Left forelimb (tissue), 1 donor: ENCODE measurements at regions not wholly inside any gene's neighbourhood (a gene's known extent, or its start where the extent isn't known, plus 50 kb on each side); places are given as distances from the start of the nearest gene placed in this dataset.
"Not testable (repeated sequence)": the region's sequence is repeated elsewhere in the genome, so short reads cannot be mapped to it uniquely, and the experiment has no call there.

Experiments
- DNase-seq: peaks from one replicate; pipeline ENCODE4 v3.0.0-alpha.2; 2018; ENCODE audit warnings: low spot score

DNA sequence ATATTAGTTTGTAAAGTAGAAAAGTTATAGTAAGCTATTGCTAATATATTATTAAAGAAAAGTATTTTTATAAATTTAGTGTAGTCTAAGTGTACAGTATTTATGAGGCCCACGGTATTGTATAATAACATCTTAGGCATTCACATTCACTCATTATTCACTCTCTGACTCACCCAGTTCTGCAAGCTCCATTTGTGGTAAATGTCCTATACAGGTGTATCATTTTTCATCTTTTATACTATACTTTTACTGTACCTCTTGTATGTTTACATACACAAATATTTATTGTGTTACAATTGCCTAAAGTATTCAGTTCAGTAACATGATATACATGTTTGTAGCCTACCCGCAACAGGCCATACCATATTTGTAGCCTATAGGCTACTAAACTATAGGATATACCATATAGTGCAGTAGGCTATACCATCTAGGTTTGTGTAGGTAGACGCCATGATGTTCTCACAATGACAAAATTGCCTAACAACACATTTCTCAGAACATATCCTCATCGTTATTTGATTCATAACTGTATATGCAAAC is 246.8 kb upstream of the ALCAM start:
- DNase-seq, result no peak

DNA sequence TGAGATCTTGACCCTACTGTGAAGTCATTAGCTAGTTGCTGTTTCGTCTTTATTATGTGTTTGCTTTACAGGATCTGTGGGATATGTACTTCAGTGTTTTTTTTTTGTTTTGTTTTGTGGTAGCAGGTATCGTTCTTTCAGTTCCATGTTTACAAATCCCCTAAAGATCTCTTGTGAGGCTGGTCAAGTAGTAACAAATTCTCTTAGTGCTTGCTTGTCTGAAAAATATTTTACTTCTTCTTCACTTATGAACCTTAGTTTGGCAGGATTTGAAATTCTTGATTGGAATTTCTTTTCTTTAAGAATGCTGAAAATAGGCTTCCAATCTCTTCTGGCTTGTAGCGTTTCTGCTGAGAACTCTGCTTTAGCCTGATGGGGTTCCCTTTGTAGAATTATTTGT is 235.8 kb upstream of the ALCAM start:
- no peak for DNase-seq

DNA sequence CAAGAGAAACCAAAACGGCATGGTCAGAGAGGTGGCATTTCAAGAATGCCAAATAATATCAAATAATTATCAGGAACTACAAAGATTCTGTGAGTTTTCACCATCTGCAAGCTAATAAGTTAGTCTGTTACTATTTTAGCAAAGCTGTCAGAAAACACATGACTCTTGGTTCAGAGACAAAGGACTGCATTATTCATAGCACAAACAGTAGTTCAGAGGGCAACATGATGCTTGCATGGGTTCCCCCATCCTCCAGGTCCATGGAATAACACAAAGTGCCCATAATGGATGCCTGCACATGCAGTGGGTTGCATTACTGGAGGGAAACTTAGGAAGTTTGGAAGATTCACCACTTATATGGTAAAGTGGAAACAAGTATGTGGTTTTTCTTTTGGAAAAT is 228.8 kb upstream of the ALCAM start:
- DNase-seq, result no peak

DNA sequence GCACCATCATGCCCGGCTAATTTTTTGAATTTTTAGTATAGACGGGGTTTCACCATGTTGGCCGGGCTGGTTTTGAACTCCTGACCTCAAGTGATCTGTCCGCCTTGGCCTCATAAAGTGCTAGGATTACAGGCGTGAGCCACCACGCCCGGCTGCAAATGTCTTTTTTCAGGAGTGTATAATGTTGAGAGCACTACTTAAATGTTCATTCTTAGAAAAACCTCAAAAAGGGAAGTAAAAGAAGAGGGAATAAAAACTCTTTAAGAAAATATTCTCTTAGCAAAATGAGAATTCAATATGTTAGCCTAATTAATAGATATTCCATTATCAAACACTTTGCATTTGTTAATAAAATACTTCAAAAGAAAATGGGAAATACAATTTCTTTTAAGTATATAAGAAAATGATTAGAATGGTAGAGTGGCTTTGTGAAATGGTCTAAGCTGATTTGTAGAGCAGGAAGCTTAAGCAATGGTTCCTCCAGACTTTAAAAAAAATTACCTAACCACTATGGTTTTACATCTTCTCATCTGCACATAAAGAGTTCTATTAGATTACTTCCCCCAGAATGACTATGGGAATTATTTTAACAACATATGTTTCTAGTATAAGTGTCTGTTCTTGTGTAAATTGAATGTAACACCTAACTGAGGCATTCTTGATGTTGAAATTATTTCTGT is 226.7 kb upstream of the ALCAM start:
- DNase-seq, result no peak

DNA sequence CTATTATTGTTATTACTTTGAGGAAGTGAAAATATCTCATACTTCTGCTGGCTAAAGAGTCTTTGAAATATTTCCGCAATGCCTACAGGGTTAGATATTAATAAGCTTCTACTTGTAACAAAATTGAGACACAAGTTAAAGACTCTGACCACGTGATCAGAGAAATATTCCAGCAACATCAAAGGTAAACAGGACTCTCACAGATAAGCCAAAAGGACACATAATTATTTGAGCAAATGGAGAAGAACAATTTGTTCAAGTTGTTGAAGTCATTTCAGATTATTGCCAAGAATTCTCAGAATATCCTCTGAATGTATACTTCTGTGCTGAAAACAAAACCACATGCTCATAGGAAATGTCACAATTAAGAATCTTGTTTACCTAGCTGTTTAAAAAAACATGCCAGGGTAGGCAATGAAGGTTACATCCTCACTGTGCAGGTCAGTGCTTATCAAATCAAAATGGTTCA is 225.8 kb upstream of the ALCAM start:
- DNase-seq, result no peak

DNA sequence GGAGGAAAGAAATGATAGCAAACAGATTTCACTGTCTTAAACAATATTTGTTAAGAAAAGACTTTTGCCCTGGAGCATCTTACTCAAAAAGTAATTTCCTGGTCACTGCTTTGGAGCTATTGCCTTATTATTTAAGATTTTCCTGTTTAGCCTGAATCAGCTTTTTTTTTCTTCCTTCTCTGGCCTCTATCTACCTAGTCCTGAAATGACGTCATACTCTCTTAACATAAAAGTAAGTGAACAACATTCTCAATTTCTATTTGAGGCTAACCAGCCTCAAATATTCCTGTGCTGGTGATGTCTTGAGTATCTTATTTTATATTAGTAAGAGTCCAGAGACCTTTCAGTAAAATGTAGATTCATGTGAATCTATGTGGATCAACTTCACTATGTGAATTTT is 221.9 kb upstream of the ALCAM start:
- DNase-seq, result no peak

DNA sequence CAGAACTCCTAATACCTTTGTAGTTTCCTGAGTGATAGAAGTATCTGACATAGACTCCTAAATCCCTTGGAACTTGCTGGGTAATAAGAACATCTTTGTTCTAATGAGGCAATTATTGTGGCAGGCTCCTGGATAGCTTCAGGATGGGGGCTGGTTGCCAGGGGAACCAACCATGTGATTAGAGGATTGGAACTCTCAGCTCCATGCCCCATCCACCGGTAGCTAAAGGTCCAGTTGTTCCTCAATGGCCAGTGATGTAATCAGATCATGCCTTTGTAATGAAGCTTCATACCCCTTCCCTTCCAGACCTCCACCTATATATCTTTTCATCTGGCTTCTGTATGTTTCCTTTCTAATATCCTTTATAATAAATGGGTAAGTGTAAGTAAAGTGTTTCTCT is 221.2 kb upstream of the ALCAM start:
- DNase-seq, result no peak

DNA sequence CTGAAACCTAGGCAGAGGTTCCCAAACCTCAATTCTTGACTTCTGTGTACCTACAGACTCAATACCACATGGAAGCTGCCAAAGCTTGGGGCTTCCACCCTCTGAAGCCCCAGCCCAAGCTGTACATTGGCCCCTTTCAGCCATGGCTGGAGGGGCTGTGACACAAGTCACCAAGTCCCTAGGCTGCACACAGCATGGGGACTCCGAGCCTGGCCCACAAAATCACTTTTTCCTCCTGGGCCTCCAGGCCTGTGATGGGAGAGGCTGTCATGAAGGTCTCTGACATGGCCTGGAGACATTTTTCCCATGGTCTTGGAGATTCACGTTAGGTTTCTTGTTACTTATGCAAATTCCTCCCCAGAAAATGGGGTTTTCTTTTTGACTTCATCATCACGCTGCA is 217.5 kb upstream of the ALCAM start:
- DNase-seq, result not testable (repeated sequence)

DNA sequence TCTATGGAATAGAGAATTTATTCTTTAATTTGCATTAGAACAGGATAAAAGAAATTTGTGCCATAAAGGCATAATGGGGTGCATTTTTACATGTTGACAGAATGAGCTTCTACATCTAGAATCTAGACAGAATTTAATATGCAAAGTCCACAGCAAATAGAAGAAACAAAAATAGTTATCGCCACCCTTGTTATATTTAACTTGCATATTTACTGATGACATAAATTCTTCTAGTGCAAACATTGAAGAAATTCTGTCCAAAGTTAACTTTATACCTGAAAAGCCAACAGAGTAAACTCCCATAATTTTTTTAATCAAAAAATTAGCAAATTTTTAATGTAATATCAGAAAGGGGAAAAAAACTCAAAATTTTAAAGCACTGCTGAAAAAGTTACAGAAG is 213.7 kb upstream of the ALCAM start:
- DNase-seq, result no peak

DNA sequence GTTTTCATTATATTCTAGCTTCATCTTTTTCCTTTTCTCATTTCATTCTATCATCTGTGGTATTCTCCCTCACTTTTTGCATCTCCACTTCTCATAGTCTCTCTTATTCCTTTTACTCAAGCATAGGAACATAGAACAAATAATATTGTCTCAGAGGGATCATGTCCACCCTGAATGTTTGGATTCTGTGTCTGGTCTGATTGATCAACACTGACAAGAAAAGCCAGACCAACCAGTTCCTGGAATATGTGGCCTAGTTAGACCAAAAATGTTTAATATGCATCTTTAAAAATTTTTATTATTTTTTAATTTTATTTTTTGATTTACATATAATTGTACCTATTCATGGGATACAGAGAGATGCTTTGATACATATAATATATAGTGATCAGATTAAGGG is 212.0 kb upstream of the ALCAM start:
- no peak for DNase-seq

DNA sequence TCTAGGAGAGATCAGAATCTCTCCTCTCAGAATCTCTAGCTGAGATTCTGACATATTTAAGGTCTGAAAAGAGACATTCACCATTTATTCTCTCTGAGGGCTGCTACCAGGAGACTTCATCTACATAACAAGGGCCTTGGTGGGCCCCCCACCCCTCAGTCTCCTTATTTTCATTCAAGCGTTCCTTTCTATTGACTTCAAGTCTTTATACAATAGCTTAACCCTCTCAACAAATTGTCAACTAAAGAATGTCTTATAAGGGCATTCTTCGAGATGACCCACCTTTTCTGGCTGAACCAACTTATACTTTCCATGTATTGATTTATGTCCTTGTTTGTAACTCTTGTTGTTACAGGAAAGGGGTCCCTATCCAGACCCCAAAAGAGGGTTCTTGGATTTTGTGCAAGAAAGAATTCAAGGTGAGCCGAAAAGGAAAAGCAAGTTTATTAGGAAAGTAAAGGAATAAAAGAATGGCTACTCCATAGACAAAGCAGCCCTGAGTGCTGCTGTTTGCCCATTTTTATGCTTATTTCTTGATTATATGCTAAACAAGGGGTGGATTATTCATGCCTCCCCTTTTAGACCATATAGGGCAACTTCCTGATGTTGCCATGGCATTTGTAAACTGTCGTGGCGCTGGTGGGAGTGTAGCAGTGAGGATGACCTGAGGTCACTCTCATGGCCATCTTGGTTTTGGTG is 209.5 kb upstream of the ALCAM start:
- DNase-seq, result no peak

DNA sequence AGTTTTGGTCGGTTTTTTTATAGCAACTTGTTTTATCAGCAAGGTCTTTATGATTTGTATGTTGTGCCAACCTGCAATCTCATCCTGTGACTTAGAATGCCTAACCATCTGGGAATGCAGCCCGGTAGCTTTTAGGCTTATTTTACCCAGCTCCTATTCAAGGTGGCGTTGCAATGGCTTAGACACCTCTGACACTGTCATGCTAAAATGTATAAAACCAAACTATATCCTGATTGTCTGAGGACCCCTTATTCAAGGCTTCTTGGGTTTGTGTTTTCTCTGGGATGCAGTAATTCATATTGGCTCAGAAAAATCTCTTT is 209.0 kb upstream of the ALCAM start:
- DNase-seq, result no peak

DNA sequence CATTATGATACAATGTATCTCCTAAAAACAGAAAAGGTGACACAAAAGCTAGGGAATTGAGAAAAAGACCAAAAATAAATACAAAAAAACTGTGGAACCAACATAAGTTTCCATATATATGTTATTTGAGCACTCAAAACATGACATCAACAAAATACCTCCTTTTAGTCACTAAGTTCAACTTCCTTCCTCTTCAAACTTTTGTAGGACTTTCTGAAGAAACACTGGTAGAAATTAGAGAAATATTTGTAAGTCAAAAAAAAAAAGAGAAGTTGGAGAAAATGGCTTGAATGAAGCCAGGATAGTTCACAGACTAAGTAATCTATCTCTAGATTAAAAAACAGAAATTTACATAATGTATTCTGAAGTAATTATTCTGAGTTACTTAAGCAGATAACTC is 208.4 kb upstream of the ALCAM start:
- DNase-seq, result no peak

DNA sequence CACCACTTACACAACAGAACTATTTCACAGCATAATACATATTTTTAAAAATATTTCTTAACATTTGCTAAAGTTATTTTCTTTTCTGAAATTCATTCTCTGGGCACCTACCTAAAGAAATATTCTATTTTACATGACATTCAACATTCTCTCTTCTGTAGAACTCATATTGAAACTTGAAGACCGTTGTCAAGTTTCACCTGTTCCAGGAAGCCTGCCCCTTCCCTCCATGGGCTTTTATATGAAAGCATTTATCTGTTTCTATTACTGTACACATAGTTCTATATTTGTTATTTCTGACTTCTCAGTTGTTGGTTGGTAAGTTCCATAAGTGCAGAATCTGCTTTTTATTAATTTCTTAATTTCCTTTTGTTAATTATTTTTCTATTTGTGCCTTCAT is 204.3 kb upstream of the ALCAM start:
- no peak for DNase-seq

DNA sequence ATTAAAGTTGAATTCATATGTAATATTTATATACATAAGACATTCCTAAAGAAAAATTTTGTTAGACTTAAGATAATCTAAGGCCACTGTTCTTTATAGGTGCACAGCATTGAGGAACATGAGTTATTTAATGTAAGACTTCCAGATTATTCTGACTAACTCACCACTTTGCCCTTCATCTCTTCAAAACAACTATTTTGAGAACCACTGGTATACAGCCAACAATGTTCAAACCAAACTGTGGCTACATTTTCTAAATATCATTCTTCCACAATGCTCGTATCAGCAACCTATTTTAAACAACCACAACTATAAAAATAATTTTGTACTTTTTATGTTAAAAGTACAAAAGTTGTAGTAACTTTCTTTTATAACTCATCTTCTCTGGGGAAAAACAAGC is 199.8 kb upstream of the ALCAM start:
- no peak for DNase-seq

DNA sequence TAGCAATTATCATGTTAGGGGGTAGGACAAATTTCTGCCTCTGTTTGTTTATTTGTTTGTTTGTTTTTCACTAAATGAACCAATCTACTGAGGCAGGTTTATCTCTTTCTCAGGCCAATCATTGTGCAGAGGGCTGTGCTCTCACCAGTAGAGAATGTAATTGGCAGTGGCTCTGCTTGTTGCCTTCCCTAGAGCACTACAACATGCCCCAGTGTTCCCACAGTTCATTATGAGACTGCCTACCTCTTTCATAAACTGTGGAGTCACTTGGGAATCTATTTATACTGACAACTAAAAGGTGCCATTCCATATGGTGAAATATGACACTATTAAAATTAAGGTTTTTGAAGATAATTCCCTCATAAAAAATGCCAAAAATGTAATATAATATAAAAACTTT is 196.3 kb upstream of the ALCAM start:
- no peak for DNase-seq

DNA sequence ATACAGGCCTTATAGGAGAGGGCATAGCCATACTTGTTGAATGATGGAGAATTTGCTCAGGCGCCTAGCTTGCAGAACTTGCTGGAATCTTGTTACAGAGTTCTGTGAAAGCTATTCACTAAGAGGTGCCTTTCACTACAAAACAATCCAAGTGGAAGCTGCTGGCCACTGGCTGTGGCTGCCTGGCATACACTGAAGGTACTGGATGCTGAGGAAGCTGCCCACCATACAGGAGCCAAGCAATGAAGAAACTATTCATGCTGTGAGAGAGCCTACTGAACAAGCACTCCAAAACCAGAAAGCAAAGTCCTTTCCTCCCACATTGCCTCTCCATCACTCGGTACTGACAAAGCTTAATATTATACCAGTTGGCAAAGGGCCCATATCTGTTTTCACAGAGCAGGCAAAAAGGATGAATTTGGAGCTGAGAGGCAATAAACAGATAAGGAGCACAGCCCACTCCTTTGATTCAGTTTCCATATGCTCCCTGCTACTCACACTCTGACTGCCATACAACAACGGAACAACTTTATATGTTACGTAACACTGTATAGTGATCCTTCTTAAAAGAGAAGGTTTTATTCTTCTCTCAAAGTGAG is 192.6 kb upstream of the ALCAM start:
- no peak for DNase-seq

DNA sequence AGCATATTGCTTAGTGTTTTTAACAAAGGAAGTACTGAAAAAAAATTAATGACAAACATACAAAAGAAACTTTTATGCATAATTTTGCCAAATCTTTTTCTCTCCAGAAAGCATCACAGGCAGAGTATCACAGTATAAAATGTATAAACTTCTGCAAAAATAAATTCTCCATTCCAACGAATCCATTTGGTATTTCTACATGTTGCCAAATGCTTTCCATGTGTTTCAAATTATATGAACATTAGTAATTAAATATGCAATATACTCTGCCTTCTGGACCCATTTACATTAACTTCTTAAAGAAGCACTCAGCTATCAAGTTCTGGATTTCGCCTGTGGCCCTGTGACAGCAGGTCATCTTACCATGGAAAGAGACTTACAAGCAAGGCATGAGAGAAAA is 189.1 kb upstream of the ALCAM start:
- DNase-seq, result no peak

DNA sequence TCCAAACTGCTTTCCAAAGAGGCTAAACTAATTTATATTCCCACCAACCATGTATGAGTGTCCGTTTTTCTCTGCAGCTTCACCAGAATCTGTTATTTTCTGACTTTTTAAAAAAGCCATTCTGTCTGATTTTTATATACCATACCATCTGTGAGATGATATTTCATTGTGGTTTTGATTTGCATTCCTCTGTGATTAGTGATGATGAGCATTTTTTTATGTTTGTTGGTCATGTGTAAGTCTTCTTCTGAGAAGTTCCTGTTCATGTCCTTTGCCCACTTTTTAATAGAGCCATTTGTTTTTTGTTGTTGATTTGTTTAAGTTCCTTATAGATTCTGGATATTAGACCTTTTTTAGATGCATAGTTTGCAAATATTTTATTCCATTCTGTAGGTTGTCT is 179.4 kb upstream of the ALCAM start:
- no peak for DNase-seq

DNA sequence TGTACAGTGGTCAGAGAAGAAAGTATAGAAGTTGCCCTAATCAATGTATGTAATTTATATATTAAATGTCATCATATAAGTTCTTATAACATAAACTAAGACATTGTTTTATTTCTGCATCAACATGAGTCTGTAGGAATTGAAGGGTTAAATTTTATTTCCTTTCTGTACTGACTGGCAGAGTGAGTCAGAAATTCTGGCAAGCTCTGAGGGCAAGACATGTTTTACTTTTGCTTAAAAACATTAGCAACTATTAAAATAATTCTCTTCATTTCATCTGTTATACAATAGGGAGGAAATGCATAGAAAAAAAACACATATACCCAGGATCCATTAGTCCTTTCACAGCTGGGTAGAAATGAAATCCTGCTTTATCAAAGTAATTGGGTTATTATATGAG is 171.4 kb upstream of the ALCAM start:
- DNase-seq, result no peak

DNA sequence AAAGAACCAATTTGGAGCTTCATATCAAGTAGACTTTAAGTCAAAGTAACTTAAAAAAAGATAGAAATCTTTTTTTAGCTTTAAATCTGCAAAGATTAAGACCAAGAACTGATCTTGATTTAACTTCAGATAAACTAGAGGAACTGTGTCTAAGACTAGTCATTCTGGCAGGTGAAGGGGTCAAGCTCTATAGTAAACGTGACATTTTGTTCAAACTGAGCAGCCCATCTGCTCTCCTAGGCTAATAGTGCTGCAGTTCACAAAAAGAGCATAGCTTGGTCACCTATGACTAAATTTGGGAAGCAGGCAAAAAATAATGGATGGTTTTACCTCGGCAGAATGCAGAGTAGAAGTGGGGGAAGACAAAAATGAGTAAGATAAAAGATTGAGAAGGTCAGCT is 168.8 kb upstream of the ALCAM start:
- no peak for DNase-seq

DNA sequence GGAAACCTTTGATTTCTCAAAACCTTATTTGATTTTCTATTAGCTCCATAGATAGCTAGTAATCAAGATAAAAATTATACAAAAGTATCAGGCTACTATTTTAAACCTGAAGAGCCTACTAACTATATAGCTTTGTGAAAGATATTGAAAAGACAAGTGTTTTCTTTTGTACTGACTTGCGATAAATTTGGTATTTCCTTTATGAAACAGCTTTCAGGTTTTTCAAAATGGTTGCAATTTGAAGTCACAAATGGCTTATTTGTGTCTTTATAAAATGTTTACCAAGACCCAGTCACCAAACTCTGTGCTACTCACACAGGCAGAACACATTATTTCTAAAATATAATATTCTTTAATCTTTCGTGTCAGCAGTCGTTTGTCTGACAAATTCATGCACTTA is 167.5 kb upstream of the ALCAM start:
- DNase-seq, result no peak

DNA sequence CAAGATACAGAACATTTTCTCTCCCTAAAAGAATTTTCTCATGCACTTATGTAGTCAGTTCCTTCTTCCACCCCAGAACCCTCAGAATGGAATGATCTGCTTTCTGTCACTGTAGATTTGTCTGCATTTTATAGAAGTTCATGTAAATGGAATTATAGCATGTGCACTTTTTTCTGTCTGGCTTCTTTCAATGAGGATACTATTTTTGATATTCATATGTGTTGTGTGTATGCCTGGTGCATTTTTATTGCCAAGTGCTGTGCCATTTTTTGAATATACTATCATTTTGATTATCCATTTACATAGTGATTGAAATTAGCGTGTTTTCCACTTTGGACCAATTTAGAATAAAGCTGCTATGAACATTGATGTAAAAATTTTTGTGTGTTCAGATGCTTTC is 156.6 kb upstream of the ALCAM start:
- DNase-seq, result no peak

DNA sequence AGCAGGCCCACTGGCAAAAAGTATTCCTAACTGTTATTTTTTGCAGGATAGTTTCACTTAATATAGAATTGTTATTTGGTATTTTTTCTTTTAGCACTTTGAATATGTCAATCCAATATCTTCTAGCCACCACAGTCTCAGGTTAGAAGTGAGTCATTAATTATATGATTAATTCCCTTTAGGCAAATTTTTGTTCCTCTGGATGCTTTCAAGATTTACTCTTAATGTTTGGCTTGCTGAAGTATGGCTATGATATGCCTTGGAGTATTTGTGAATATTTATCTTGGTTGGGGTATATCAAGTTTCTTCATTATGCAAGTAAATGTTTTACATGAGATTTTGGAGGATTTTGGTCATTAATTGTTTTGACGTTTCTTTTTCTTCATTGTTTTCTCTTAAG is 152.1 kb upstream of the ALCAM start:
- no peak for DNase-seq
